Activated naive CD4-positive, alpha-beta T cell treated with anti-CD3 and anti-CD28 coated beads, Interleukin-2, amount 50 U/mL, for 24 hours (primary cell): ENCODE measurements at regions not wholly inside any gene's neighbourhood (a gene's known extent, or its start where the extent isn't known, plus 50 kb on each side); places are given as distances from the start of the nearest gene placed in this dataset.
"Not testable (repeated sequence)": the region's sequence is repeated elsewhere in the genome, so short reads cannot be mapped to it uniquely, and the experiment has no call there.

Experiments used
- H3K27ac Mint-ChIP-seq: one replicate; pipeline ENCODE4 v1.8.0; 2021; ENCODE audit warnings: mild to moderate bottlenecking, mixed read lengths
- H3K27me3 Mint-ChIP-seq: one replicate; pipeline ENCODE4 v1.8.0; 2021; ENCODE audit warnings: mixed read lengths
- H3K36me3 Mint-ChIP-seq: one replicate; pipeline ENCODE4 v1.8.0; 2021; ENCODE audit warnings: mixed read lengths
- H3K4me1 Mint-ChIP-seq: one replicate; pipeline ENCODE4 v1.8.0; 2021; ENCODE audit warnings: mixed read lengths
- H3K4me3 Mint-ChIP-seq: one replicate; pipeline ENCODE4 v1.8.0; 2021; ENCODE audit warnings: mild to moderate bottlenecking, mixed read lengths
- H3K9me3 Mint-ChIP-seq: one replicate; pipeline ENCODE4 v1.8.0; 2021; ENCODE audit warnings: mixed read lengths

GRCh38 chr2:142734770-142735169 is 142.7 kb upstream of the KYNU start:
- H3K4me1 Mint-ChIP-seq, result no peaks in the 10 kb centered on the region
- no peaks in the 10 kb centered on the region for H3K36me3 Mint-ChIP-seq
- no peak overlapping the region for H3K27ac Mint-ChIP-seq
- H3K27me3 Mint-ChIP-seq, result no peaks in the 10 kb centered on the region
- H3K9me3 Mint-ChIP-seq, result no peaks in the 10 kb centered on the region
- no peak overlapping the region for H3K4me3 Mint-ChIP-seq

- H3K9me3 Mint-ChIP-seq, result no peaks in the 10 kb centered on the region
- H3K4me1 Mint-ChIP-seq, result no peaks in the 10 kb centered on the region
- H3K27ac Mint-ChIP-seq, result no peak overlapping the region
- H3K4me3 Mint-ChIP-seq, result no peak overlapping the region
- H3K27me3 Mint-ChIP-seq, result no peaks in the 10 kb centered on the region
- no peaks in the 10 kb centered on the region for H3K36me3 Mint-ChIP-seq
Measured at GRCh38 chr2:142734231-142734630, 143.2 kb upstream of the KYNU start.

GRCh38 chr2:142729814-142730213 is 147.7 kb upstream of the KYNU start:
- not testable (repeated sequence) for H3K4me1 Mint-ChIP-seq, H3K36me3 Mint-ChIP-seq, H3K27me3 Mint-ChIP-seq, H3K27ac Mint-ChIP-seq, H3K9me3 Mint-ChIP-seq, H3K4me3 Mint-ChIP-seq

- not testable (repeated sequence) for H3K4me1 Mint-ChIP-seq, H3K4me3 Mint-ChIP-seq, H3K27me3 Mint-ChIP-seq, H3K9me3 Mint-ChIP-seq, H3K27ac Mint-ChIP-seq, H3K36me3 Mint-ChIP-seq
Measured at GRCh38 chr2:142727821-142728478, 149.5 kb upstream of the KYNU start.

- Mint-ChIP-seq H3K36me3 (no peaks in the 10 kb centered on the region), H3K4me3 (no peak overlapping the region), H3K9me3 (no peaks in the 10 kb centered on the region), H3K4me1 (no peaks in the 10 kb centered on the region), H3K27me3 (no peaks in the 10 kb centered on the region), H3K27ac (no peak overlapping the region)
Measured at GRCh38 chr2:142725386-142725785, 152.1 kb upstream of the KYNU start.

GRCh38 chr2:142724713-142725349 is 152.6 kb upstream of the KYNU start:
- Mint-ChIP-seq H3K27me3 (no peaks in the 10 kb centered on the region), H3K36me3 (no peaks in the 10 kb centered on the region), H3K4me3 (no peak overlapping the region), H3K4me1 (no peaks in the 10 kb centered on the region), H3K9me3 (no peaks in the 10 kb centered on the region), H3K27ac (no peak overlapping the region)

GRCh38 chr2:142724186-142724585 is 153.3 kb upstream of the KYNU start:
- Mint-ChIP-seq H3K4me1 (no peaks in the 10 kb centered on the region), H3K36me3 (no peaks in the 10 kb centered on the region), H3K27me3 (no peaks in the 10 kb centered on the region), H3K4me3 (no peak overlapping the region), H3K9me3 (no peaks in the 10 kb centered on the region), H3K27ac (no peak overlapping the region)

GRCh38 chr2:142723236-142723635 is 154.2 kb upstream of the KYNU start:
- no peak overlapping the region for H3K27ac Mint-ChIP-seq
- no peaks in the 10 kb centered on the region for H3K36me3 Mint-ChIP-seq
- H3K4me3 Mint-ChIP-seq, result no peak overlapping the region
- H3K4me1 Mint-ChIP-seq, result no peaks in the 10 kb centered on the region
- no peaks in the 10 kb centered on the region for H3K9me3 Mint-ChIP-seq
- H3K27me3 Mint-ChIP-seq, result no peaks in the 10 kb centered on the region

- Mint-ChIP-seq H3K36me3 (no peaks in the 10 kb centered on the region), H3K4me1 (no peaks in the 10 kb centered on the region), H3K9me3 (no peaks in the 10 kb centered on the region), H3K27me3 (no peaks in the 10 kb centered on the region), H3K27ac (no peak overlapping the region), H3K4me3 (no peak overlapping the region)
Measured at GRCh38 chr2:142722569-142722968, 154.9 kb upstream of the KYNU start.

- Mint-ChIP-seq H3K4me3 (no peak overlapping the region), H3K9me3 (no peaks in the 10 kb centered on the region), H3K36me3 (no peaks in the 10 kb centered on the region), H3K27me3 (no peaks in the 10 kb centered on the region), H3K27ac (no peak overlapping the region), H3K4me1 (no peaks in the 10 kb centered on the region)
Measured at GRCh38 chr2:142722086-142722485, 155.4 kb upstream of the KYNU start.

GRCh38 chr2:142721015-142721414 is 156.4 kb upstream of the KYNU start:
- no peaks in the 10 kb centered on the region for H3K9me3 Mint-ChIP-seq
- no peaks in the 10 kb centered on the region for H3K36me3 Mint-ChIP-seq
- H3K27ac Mint-ChIP-seq, result no peak overlapping the region
- no peaks in the 10 kb centered on the region for H3K4me1 Mint-ChIP-seq
- H3K4me3 Mint-ChIP-seq, result no peak overlapping the region
- H3K27me3 Mint-ChIP-seq, result no peaks in the 10 kb centered on the region

- H3K4me1 Mint-ChIP-seq, result no peaks in the 10 kb centered on the region
- no peaks in the 10 kb centered on the region for H3K27me3 Mint-ChIP-seq
- H3K36me3 Mint-ChIP-seq, result no peaks in the 10 kb centered on the region
- H3K27ac Mint-ChIP-seq, result no peak overlapping the region
- no peak overlapping the region for H3K4me3 Mint-ChIP-seq
- no peaks in the 10 kb centered on the region for H3K9me3 Mint-ChIP-seq
Measured at GRCh38 chr2:142718576-142719155, 158.8 kb upstream of the KYNU start.

- no peak overlapping the region for H3K27ac Mint-ChIP-seq
- H3K4me3 Mint-ChIP-seq, result no peak overlapping the region
- H3K4me1 Mint-ChIP-seq, result no peaks in the 10 kb centered on the region
- H3K27me3 Mint-ChIP-seq, result no peaks in the 10 kb centered on the region
- H3K9me3 Mint-ChIP-seq, result no peaks in the 10 kb centered on the region
- H3K36me3 Mint-ChIP-seq, result no peaks in the 10 kb centered on the region
Measured at GRCh38 chr2:142716463-142717242, 160.8 kb upstream of the KYNU start.

- Mint-ChIP-seq H3K4me3 (no peak overlapping the region), H3K27me3 (no peaks in the 10 kb centered on the region), H3K9me3 (peaks cover 4% of the 10 kb centered on the region), H3K27ac (no peak overlapping the region), H3K36me3 (no peaks in the 10 kb centered on the region), H3K4me1 (no peaks in the 10 kb centered on the region)
Measured at GRCh38 chr2:142714600-142714999, 162.9 kb upstream of the KYNU start.

GRCh38 chr2:142710336-142710735 is 167.1 kb upstream of the KYNU start:
- H3K27ac Mint-ChIP-seq, result no peak overlapping the region
- no peak overlapping the region for H3K4me3 Mint-ChIP-seq
- H3K27me3 Mint-ChIP-seq, result no peaks in the 10 kb centered on the region
- H3K4me1 Mint-ChIP-seq, result no peaks in the 10 kb centered on the region
- H3K36me3 Mint-ChIP-seq, result no peaks in the 10 kb centered on the region
- peaks cover 4% of the 10 kb centered on the region for H3K9me3 Mint-ChIP-seq

- Mint-ChIP-seq H3K27ac (no peak overlapping the region), H3K4me3 (no peak overlapping the region), H3K36me3 (no peaks in the 10 kb centered on the region), H3K9me3 (peaks cover 8% of the 10 kb centered on the region), H3K4me1 (no peaks in the 10 kb centered on the region), H3K27me3 (no peaks in the 10 kb centered on the region)
Measured at GRCh38 chr2:142707318-142707717, 170.1 kb upstream of the KYNU start.
